NCI-H1092 (cell line): ENCODE measurements at regions not wholly inside any gene's neighbourhood (a gene's known extent, or its start where the extent isn't known, plus 50 kb on each side); places are given as distances from the start of the nearest gene placed in this dataset.

Experiments
- DNase-seq: peaks from one replicate; lab custom pipeline; 2025; lab: John Stamatoyannopoulos, UW

- no peak for DNase-seq
These were observed 177.7 kb upstream of the SULF2 start for GRCh38 chr20:47963022-47963421.

- DNase-seq, result no peak
These were observed 177.1 kb upstream of the SULF2 start for GRCh38 chr20:47962286-47962963.

GRCh38 chr20:47960769-47961541 lies 175.7 kb upstream of the SULF2 start:
- DNase-seq, result no peak

DNA sequence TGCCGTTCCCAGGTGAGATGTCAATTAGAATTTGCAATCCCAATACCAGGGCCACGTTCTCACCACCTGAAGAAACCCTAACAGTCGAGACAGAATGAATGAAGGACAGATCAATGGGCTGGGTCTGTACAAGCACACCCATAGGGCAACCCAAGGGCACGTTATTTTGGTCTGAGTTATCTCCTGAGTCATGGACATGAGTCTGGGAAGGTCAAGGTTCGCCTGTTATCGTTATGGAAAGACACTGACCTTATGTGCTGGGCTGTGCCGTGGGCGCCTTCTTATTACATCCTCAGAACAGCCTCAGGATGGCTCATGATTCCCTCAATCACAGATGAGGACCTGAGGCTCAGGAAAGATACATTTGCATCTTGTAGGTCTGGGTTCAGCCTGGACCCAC lies 175.0 kb upstream of the SULF2 start:
- DNase-seq, result no peak

DNA sequence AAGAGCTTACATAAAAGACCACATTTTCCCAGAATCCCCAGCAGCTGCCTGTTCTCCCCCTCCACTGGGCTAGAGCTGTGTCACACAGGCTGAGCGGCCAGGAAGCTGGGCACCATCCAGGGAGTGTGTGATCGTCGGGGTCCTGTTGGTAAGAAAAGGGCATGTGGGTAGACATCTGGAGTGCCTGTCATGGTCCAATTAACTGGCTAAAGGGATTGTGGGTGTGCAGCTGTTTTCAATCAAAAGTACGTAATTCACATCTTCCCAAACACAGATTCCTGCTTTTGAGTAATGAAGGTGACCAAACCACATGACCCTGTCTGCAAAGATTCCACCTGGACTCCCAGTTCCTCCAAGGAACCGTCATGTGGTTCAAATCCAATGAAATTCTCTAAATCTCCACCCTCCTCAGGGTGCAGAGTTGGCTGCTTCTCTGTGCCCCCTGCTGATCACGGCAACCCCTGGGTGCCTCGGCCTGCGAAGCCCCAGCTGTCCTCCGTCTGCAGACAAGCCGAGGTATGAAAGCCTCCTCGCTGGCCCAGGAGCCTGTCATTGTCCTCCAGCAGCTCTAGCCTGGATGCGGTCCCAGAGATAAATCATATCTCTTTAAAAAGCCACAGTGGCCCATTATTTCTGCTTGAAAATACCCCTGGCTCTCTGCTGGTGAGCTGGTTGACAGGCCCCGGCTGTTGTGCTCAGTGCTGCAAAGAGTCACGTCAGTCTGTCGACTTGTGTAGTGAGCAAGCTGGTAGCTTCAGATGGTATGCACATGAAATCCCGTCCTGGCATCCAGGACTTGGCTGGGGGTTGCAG lies 172.9 kb upstream of the SULF2 start:
- peak; percentile 16 for DNase-seq

DNA sequence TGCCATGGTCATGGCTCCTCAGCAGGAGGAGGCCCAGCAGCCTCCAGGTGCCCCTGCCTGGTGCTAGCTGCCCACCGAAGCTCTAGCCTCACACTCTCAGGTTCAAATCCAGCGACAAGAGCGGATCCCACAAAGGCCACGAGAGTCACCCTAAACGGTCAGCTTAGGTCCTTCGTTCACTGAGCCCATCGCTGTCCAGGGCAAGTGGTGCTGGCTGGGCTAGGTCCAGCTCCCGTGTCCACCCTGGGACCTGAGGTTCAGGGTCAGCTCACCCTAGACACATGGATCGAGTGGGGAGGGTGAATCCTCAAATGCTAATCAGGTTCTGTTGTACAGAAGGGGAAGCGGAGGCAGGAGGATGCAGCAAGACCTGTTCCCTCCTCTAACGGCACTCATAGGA lies 171.9 kb upstream of the SULF2 start:
- DNase-seq, result no peak

DNA sequence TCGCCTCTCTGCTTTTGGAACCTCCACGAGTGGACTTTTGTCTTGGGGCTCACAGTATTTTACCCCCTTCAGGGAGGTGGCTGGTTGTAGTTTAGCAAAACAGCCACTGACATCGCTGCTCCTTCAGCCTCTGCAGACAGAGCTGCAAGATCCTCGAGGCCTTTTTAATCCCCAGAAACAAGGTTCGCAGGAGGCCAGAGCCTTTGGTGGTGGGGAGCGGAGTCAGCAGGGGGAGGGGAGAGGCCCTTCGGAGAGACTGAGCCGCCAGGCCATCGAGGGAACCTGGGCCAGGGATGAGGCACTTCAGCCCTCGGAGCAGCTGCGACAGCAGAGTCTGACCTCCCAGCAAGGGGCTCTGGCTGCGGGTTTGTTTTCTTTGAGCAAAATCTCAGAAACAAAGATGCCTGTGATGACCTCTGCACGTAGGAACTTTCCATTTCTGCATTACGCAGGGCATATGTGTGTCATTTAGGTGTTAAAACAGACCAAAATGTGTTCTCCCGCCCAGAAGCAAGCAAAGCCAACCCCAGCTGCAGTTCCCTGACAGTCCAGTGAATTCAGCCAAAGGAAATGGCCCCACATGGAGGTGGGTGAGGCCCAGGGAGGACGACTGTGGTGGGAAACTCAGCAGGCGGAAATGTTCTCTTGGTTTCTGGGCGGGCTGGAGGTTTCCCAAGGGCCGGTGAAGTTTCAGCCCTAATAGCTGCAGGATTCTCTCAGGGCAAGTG lies 171.2 kb upstream of the SULF2 start:
- no peak for DNase-seq

GRCh38 chr20:47953471-47953870 lies 168.2 kb upstream of the SULF2 start:
- DNase-seq, result no peak

- DNase-seq, result no peak
These were observed 166.8 kb upstream of the SULF2 start for GRCh38 chr20:47952023-47952564.

GRCh38 chr20:47951521-47951971 lies 166.3 kb upstream of the SULF2 start:
- no peak for DNase-seq

DNA sequence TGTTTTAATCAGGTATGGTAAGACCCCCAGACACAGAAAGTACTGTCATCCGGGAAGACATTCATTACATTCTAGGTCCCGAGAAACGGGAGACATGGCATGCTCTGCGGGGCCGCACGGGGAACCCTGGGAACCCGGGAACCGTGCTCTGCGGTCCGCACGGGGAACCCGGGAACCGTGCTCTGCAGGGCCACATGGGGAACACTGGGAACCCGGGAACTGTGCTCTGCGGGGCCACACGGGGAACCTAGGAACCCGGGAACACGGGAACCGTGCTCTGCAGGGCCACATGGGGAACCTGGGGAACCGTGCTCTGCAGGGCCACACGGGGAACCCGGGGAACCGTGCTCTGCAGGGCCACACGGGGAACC lies 165.6 kb upstream of the SULF2 start:
- DNase-seq, result no peak

GRCh38 chr20:47950124-47950912 lies 165.0 kb upstream of the SULF2 start:
- peak; percentile 3 for DNase-seq

- DNase-seq, result no peak
These were observed 163.9 kb upstream of the SULF2 start for GRCh38 chr20:47949230-47949629.

DNA sequence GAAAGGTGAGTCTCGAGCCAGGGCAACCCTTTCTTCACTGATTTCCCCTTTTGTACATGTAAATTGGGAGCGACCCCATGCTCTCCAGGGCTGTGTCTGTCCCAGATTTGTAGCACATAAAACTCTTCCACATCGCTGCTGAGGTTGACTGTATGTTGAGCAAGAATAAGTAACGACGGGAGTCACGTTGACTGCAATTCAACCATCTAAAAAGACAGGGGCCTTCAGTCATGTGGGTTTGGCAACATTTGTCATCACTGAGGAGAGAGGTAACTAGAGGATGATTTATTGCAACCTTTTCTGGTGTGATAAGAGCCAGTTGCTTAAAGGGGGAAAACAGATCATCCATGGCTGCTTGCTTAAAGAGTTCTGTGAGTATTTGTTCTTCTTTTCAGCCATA lies 159.4 kb upstream of the SULF2 start:
- DNase-seq, result no peak

- DNase-seq, result no peak
These were observed 156.6 kb upstream of the SULF2 start for GRCh38 chr20:47941869-47942268.

DNA sequence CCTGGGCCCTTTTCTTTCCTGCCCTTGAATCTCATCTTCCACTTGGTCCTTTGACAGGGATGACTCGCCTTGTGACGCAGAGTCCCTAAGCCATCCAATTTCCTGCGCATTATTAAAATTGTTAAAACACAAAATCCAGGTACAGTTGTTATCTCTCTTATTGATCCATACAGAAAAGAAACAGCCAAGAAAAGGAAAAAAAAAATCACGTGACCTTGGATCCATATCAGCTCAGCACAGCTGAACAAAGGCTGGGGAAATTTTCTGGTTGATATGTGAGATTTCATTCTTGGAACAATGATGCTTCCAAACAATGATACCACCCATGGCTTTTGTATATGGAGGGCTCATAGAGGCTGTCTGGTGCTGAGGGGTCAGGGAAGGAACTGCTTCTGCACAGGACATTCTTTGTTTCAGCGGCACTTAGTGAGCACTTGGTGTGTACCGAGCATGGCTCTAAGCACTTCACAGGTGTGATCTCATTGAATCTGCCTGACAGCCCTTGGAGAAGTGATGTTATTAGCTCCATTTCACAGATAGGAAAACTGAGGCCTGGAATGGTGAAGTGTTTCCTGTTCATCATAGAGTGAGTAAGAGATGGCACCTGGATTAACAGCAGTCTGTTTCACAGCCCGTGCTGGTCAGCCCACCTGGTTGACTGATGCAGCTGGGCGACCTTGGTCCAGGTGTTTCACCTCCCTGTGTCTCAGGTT lies 155.0 kb upstream of the SULF2 start:
- DNase-seq, result no peak

GRCh38 chr20:47936612-47937011 lies 151.3 kb upstream of the SULF2 start:
- no peak for DNase-seq

GRCh38 chr20:47934761-47935160 lies 149.5 kb upstream of the SULF2 start:
- DNase-seq, result no peak

DNA sequence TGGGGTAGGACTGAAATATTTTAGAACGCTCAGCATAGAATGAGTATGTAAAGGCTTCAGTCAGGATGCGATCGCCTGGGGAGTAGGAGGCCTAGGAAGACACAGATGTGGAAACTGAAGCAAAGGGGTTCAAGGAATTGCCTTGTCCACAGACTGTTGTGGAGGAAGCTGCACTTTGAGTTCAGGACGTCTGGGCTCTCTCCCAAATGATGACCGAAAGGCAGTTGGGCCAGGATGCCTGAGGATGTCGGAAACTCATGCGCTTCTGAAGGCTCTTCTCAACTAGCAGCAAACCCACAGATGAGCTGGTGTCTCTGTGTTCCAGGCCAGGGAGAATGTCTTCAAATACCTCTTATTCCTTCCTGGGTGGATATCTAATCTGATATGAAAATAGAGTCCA lies 146.2 kb upstream of the SULF2 start:
- no peak for DNase-seq

GRCh38 chr20:47931002-47931401 lies 145.7 kb upstream of the SULF2 start:
- no peak for DNase-seq
